Medulla oblongata (tissue), 1 donor: ENCODE measurements at regions not wholly inside any gene's neighbourhood (a gene's known extent, or its start where the extent isn't known, plus 50 kb on each side); places are given as distances from the start of the nearest gene placed in this dataset.
"Not testable (repeated sequence)": the region's sequence is repeated elsewhere in the genome, so short reads cannot be mapped to it uniquely, and the experiment has no call there.

Experiments used
- DNase-seq: peaks from one replicate; pipeline ENCODE4 v3.0.0-alpha.2; 2015; ENCODE audit errors: extremely low spot score

DNA sequence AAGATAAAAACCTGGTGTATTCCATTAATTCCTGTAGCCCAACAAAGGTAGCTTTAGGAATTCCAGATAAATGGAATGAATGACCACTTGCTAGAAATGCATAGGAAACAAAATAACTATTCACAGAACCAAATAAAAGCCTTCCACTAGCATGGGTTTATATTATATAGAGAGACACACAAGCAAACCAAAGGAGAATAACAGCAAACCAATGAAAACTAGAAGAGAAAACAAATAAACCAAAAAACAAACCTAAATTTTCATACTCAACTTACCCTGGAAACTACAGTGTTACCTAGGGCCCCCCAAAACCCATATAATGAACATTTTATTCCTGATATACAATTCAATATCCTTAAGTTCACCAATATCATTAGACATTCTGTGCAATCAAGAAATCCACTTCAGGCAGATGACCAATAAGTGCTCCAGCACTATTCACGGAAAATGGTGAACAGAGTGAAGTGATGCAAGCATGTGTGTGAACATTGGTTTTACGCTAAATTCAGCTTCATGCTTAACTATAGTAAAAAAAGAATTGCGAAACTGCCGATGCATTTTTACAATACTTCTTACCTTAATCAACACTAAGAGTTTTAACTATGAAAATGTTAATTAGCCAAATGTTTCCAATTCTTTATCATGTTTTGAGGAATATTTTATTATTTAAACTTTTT is 1108.4 kb upstream of the TMEM132C start:
- no peak for DNase-seq

DNA sequence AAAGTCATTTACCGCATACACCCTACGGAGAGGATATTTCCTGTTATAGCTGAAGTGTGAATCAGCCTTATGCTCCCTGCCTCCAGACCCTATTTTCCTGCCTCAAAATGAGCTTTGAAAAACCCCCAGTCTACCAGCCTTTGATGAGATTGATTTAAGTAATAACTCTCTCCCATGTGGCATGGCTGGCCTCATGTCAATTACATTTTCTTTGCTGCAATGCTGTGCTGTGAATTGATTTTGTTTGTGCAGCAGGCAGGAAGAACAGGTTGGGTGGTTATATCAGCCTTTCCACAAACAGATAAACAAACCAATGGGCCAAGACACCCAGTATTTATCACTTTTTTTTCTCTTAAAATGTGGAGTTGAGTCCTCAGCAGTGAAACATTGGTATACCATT is 1105.5 kb upstream of the TMEM132C start:
- DNase-seq = no peak

GRCh38 chr12:127162307-127162706 is 1104.7 kb upstream of the TMEM132C start:
- peak; percentile 36 for DNase-seq

DNA sequence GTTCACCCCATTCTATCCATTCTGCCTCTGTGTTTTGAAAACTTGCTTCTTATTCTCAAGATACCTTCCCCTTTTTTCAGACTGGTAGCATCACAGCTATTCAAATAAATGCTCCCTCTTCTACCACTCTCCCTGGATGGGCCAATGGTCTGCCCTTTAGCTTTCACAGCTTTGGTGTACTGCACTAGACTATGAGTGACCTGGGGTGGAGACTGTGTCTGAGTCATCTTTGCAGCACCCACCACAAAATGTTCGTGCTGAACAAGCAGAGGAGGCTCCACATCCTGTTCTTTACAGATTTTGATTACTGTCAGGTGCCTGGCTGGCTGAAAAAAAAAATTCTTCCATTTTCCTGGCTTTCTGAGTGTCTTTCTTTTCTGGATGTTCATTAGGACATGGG is 1104.1 kb upstream of the TMEM132C start:
- no peak for DNase-seq

DNA sequence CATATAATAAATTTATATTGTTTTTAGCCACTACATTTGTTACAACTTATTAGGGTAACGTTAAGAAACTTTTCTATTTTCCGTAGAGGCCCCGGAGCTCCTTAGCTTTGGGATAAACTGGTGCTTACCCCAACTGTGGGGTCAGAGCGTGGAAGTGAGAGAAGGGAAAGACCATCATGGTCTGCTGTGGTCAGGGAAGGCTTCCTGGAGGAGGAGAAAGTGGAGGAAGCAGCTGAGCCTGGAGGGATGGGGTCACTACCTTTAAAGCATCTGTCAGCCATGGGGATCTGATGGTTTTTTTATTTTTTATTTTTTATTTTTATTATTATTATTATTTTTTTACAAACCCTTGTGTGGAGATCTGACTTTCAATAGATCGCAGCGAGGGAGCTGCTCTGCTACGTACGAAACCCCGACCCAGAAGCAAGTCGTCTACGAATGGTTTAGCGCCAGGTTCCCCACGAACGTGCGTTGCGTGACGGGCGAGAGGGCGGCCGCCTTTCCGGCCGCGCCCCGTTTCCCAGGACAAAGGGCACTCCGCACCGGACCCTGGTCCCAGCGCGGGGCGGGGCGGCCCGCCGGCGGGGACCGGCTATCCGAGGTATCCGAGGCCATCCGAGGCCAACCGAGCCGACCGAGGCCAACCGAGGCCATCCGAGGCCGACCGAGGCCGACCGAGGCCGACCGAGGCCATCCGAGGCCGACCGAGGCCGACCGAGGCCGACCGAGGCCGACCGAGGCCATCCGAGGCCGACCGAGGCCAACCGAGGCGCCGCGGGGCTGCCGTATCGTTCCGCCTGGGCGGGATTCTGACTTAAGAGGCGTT is 1101.2 kb upstream of the TMEM132C start:
- peak; percentile 85 for DNase-seq

- DNase-seq = no peak
Observed at GRCh38 chr12:127169321-127170181, 1097.4 kb upstream of the TMEM132C start.

DNA sequence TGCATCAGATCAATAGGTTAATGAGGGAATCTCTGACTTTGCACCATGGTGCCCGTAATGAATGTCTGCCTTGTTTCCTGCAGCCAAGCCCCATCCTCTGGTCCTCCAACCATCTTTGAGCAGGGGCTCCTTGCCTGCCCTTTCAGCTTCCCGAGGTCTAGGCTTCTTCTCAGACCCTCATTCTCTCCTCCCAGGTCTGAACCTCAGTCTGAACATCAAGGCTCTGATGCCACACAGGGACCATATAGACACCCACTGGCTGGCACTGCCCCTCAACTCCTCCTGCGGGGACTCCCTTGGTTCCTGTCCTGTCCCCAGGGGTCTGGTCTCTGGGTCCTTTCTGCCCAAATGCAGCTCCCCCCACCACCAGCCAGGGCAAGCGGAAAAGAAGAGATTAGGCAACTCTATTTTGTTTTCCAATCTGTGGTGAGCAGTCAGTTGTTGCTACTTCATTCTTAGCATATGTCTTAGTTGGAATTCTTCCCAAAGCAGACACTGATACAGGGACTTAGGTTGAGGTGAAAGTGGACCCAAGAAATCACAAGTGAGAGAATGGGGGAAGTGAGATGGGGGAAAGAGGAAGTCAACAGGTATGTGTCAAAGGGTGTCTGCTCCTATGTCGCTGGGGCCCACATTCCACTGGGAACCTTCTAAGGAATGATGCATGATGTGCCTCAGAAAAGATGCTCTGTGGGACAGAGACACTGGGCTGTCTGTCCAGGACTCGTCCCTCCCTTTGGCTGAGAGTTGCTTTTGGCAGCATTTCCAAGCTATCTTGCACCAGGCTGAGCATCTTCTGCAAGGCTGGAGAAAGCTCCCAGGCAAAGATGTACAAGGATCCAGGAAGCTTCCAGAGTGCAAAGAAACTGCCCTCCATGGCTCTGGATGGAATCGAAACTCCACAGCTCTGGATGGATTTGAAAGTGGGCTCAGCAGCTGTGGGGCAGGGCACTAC is 1096.5 kb upstream of the TMEM132C start:
- no peak for DNase-seq

DNA sequence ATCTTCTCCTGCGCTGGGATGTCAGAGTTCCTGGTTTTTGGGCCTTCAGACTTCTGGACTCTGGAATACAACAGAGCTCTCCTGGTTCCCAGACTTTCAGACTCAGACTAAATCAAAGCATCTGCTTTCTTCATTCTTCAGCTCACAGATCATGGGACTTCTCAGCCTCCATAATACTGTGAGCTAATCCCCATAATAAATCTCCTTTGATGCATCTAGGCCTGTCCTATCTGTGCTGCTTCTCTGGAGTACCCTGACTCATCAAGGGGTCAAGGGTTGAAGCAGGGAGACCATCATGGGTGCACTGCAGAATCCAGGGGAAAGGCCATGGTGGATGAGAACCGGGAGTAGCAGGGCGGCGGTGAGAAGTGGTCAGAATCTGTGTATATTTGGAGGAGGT is 1094.1 kb upstream of the TMEM132C start:
- no peak for DNase-seq

GRCh38 chr12:127173971-127174370 is 1093.0 kb upstream of the TMEM132C start:
- not testable (repeated sequence) for DNase-seq

GRCh38 chr12:127174881-127175280 is 1092.1 kb upstream of the TMEM132C start:
- DNase-seq = no peak

GRCh38 chr12:127175361-127175760 is 1091.6 kb upstream of the TMEM132C start:
- no peak for DNase-seq

DNA sequence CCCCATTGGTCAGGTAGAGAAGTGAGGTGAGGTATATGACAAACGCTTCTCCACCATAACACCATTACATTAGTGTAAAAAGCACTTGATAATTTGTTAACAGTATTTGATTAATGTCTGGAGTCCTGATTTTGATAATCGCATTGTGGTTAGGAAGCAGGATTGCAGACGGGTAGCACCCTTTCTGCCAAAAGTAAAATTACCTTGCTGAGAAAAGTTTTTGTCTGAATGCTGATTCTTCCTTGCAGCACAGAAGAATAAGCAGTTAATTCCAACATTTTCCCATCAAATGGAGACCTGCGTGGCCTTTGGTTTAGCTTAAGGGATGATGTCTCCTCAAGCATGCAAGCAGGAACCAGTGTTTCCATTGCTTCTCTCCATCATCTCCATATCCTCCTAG is 1090.2 kb upstream of the TMEM132C start:
- DNase-seq = no peak

DNA sequence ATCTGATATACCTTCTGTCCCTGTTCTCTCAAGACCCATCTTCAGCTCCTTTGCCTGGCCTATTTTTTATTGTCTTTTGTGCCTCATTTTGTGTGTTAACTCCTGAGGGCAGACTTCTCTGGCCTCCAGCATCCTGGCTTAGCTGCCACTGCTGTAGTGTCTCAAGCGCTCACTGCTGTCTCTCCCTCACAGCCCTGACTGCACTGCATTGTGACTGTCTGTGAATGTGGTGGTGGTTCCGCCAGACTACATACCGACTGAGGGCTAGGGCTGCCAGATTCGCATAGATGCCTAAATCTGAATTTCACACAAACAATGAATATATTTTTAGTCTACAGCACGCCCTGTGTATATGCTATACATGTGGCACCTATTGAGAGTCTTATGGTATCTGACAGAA is 1088.9 kb upstream of the TMEM132C start:
- DNase-seq = no peak

- DNase-seq = no peak
Observed at GRCh38 chr12:127178463-127178862, 1088.5 kb upstream of the TMEM132C start.

GRCh38 chr12:127179176-127179575 is 1087.8 kb upstream of the TMEM132C start:
- no peak for DNase-seq

DNA sequence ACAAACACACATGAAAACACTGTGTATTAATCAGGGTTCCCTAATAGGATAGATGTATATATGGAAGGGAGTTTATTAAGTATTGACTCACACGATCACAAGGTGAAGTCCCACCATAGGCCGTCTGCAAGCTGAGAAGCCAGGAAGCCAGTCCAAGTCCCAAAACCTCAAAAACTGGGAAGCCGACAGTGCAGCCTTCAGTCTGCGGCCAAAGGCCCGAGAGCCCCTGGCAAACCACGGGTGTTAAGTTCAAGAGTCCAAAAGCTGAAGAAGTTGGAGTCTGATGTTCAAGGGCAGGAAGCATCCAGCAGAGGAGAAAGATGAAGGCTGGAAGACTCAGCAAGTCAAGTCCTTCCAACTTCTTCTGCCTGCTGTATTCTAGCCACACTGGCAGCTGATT is 1085.0 kb upstream of the TMEM132C start:
- no peak for DNase-seq

GRCh38 chr12:127189992-127190391 is 1077.0 kb upstream of the TMEM132C start:
- no peak for DNase-seq

GRCh38 chr12:127191129-127191528 is 1075.8 kb upstream of the TMEM132C start:
- DNase-seq = no peak

DNA sequence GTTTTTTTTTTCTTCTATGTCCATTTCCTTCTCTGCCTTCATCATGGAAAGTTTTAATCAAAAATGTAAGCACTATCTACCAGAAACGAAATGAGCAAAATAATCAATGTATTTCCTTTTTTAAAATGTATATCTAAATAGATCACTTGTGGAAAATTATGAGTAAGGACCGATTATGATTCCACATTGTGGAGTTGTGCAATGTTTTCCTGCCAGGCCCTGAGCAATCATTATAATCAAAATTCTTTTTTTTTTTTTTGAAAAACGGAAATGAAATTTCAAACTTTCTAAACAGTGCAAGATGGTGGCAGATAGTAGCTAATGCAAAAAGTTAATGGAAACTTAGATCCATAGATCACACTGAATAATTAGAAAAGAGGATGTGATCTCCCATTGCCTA is 1074.6 kb upstream of the TMEM132C start:
- no peak for DNase-seq

DNA sequence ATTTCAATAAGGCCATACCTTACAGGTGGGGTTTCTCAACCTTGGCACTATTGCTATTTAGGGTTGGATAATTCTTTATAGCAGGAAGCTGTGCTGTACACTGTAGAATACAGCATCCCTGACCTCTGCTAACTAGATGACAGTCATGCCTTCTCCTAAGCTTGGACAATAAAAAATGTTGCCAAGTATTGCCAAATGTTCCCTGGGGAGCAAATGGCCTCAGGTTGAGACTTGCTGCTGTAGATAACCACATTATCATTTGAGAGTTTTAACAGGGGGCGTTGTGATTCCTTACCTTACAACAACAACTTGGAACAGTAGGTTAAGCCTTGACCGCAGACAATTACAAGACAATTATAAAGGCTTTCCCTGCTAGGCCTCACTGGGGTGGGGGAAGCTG is 1073.6 kb upstream of the TMEM132C start:
- no peak for DNase-seq

GRCh38 chr12:127194176-127194575 is 1072.8 kb upstream of the TMEM132C start:
- DNase-seq = no peak
